ENCODE measurements at regions not wholly inside any gene's neighbourhood (a gene's known extent, or its start where the extent isn't known, plus 50 kb on each side); places are given as distances from the start of the nearest gene placed in this dataset.
"Not testable (repeated sequence)": the region's sequence is repeated elsewhere in the genome, so short reads cannot be mapped to it uniquely, and the experiment has no call there.

DNA sequence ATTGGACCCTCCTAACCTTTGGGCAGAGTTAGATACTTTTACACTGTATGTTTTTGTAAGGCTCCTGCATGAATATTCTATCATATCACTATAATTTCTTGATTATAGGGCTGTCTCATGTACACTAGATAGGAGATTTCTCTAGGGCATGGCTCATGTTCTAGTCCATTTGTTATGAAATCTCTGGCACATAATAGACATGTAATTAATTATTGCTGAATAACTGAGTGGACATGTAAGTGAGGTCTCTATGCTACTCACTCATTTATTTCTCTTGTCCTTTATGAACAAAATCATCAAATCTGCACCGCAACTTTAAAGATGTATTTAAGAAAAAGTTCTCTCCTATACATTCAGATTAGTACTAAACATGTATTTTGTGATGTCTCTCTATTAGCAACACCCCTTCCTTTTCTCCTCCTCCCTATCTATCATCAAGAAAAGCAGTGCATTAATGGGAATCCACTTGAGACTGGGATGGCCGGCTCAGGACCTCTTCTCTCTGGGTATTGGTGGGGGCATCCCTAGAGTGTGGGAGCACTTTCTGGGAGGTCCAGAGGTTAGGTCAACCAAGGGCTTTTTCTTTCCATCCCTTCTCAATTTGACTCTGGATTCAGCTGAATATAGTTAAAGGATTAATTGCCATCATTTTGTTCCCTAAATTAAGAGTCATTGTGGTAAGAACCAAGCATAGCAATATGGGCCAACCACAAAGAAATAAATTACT is 168.0 kb upstream of the HMGA2 start:
- DNase-seq, result no peak

DNA sequence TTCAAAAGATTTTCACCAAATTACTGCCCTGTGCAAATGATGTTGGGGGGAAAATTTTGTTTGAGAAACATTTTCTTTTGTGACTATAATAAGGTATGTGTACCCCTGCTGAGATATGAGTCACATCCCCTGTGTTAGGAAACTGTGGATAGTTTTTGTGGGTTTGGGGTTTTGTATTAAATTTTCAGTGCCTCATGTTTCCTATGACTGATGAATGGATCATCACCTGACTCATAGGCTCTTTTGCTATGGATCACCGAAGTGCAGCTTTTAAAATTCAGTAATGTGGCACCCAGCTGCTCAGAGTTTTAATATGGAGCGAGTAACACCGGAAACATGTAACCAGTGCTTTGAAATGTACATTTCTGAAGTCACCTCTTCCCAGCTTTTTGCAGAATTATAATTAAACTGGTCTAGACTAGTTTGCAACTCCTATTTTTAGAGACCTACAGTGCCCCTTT is 167.4 kb upstream of the HMGA2 start:
- DNase-seq, result no peak

DNA sequence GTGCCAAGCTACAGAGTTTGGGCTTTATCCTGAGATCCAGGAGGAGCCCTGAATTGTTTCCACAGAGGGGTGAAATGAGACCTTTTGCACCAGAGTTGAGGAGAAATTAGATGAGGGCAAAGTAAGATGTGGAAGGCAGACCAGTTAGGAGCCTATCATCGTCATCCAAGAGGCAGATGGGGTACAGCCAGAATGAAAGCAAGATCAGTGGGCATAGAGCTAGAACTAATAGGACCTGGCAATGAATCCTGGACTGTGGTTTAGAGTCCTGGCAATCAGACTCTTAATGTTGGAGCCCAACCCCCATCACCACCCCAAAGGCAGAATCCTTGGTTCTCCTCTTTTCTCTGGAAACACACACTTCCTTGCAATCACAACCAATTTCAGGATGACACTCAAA is 166.6 kb upstream of the HMGA2 start:
- no peak for DNase-seq

DNA sequence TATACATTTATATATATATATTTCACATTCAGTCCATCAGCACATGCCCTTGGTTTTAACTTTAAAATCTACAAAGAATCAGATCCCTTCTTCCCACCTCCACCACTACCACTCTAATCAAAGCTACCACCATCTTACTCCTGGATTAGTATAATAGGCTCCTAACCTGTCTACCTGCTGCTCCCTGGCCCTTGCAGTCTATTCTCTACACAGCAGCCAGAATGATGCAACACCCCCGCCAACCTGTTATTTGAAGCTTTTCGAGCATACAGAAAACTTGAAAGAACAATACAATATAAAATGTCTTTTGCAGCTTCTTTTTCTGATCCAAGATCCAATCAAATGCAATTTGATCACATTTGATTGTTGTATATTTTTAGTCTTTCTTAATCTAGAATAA is 165.9 kb upstream of the HMGA2 start:
- DNase-seq, result no peak

DNA sequence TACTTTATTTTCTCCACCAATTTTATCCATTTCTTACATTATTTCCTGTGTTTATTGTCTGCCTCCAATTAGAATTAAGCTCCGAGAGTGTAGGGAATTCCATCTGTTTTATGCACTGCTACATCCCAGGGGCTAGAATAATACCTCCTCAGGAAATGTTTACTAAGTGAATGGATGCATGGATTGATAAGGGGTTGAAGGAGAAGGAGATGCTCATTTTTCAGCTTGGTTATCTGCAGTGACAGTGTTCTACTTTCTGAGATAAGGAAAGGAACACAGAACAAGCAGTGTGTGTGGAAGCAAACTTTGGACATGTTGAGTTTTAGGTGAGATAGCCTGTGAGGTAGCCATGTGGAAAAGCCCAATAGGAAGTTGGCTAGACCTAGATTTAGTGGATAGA is 164.6 kb upstream of the HMGA2 start:
- no peak for DNase-seq

DNA sequence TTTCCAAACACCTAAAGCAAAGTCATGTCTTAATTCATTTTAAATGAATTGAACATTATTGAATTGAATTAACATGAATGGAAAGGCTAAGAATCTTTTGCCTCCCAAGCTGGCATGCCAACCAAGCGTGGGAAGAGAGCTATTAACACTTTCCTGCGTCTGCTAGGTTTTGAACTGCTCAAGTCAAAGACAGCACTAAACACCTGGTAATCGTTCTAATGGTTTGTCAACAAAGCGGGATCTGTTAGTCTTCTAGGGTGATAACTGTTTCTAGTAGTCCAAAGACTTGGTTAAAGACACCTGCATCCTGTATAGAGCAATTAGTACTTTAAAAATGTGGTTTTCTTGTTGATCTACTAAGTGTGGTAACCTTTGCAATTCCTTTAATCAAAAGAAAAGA is 164.2 kb upstream of the HMGA2 start:
- DNase-seq, result no peak

GRCh38 chr12:65660836-65661235 is 163.4 kb upstream of the HMGA2 start:
- no peak for DNase-seq

GRCh38 chr12:65662590-65662989 is 161.7 kb upstream of the HMGA2 start:
- DNase-seq, result no peak

- DNase-seq, result no peak
These were observed 161.2 kb upstream of the HMGA2 start for GRCh38 chr12:65663097-65663496.

DNA sequence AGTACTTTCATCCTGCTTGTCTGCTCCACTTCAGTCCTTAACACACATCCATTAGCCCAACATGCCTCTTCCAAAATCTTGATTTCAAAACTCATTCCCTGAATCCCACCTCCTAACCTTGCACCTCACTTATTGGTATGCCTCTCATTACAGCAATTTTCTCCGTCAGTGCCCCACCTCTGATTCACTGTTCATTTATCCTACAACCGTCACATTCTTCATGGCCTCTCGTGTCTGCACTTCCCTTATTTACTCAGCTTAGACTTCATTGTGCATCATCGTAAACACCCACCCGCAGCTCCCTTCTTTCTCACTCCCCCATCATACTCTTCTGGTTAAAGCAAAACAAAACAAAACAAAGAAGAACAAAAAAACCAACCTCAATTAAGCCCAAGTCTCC is 160.6 kb upstream of the HMGA2 start:
- no peak for DNase-seq

- DNase-seq, result no peak
These were observed 159.5 kb upstream of the HMGA2 start for GRCh38 chr12:65664715-65665250.

GRCh38 chr12:65665817-65666216 is 158.5 kb upstream of the HMGA2 start:
- no peak for DNase-seq

DNA sequence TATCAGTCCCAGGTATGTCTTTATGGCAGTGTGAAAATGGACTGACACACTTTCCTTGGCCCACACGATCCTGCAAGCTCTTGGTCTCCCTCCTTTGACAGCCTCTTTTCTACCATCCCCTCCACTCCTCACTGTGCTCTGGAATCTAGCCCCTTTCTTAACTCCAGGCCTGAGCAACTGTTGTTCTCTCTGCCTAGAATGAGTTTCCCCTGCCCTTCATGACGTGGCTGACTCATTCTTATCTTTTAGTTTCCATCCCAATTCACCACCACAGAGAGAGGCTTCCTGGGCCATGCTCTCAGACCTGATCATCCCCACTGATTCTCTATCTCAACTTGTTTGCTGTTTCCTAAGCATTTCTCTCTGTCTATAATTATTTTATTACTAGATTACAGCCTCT is 157.4 kb upstream of the HMGA2 start:
- DNase-seq, result no peak

GRCh38 chr12:65667932-65668331 is 156.4 kb upstream of the HMGA2 start:
- no peak for DNase-seq

- no peak for DNase-seq
These were observed 155.1 kb upstream of the HMGA2 start for GRCh38 chr12:65668981-65669695.

GRCh38 chr12:65670775-65671174 is 153.5 kb upstream of the HMGA2 start:
- no peak for DNase-seq

- no peak for DNase-seq
These were observed 151.8 kb upstream of the HMGA2 start for GRCh38 chr12:65672441-65672840.

DNA sequence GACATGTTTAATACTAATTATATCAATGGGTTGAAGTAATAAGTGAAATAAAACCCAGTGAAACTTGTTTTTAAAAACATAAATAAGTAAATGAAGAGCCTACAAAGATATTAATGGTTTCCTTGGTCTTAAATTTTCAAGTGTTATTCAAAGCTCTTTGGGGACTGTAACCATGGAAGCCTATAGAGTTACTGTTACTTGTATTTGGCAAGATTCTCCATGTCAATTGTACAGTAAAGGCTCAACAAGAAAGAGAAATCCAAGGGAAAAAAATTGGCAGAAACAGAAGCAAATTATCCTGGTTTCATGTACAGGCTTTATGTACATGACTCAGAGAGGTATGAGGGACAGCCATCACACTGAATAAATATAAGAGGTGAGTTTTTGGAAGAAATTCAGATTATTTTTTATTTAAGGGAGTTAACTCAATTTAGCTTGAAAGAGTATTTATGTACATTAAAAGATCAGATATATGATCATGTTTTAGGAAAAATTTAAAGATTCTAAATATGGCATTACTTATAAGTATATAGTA is 151.1 kb upstream of the HMGA2 start:
- no peak for DNase-seq

- DNase-seq, result no peak
These were observed 150.6 kb upstream of the HMGA2 start for GRCh38 chr12:65673732-65674131.

DNA sequence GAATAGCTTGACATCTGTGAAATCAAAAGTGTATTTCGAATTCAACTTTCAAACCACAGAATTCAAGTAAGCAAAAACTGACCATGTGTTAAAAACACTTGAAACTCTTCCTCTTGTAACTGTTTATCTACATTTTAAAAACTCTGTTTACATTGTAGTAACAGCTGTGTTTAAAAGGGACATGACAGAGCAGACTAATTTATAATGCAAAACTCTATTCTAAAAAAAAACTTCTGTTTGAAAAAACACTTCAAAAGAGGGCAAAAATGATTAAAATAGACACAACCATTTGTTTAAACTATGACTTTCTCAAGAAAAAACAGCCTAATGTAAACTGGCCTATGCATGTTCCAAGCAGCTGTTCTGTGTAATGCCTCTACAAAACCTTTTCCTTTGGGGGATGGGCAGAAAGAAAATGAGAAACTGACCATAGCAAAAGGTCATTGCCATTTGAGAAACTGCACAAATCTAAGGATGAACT is 149.1 kb upstream of the HMGA2 start:
- no peak for DNase-seq

GRCh38 chr12:65678172-65678571 is 146.1 kb upstream of the HMGA2 start:
- DNase-seq, result not testable (repeated sequence)

- no peak for DNase-seq
These were observed 143.1 kb upstream of the HMGA2 start for GRCh38 chr12:65681226-65681625.

- no peak for DNase-seq
These were observed 142.2 kb upstream of the HMGA2 start for GRCh38 chr12:65682112-65682511.

DNA sequence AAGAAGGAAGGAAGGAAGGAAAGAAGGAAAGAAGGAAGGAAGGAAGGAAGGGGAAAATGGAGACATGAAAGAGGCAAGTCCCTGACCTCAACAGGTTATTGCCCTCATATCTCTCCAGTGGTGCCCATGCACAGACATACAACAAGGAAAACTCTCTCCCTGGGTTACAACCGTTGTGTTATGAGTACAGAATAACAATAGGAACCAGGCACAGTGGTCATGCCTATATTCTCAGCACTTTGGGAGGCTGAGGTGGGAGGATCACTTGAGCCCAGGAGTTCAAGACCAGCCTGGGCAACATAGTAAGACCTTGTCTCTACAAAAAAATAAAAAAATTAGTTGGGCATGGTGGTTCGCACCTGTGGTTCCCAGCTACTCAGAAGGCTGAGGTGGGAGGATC is 139.4 kb upstream of the HMGA2 start:
- no peak for DNase-seq
